ENCODE measurements at regions not wholly inside any gene's neighbourhood (a gene's known extent, or its start where the extent isn't known, plus 50 kb on each side); places are given as distances from the start of the nearest gene placed in this dataset.
"Not testable (repeated sequence)": the region's sequence is repeated elsewhere in the genome, so short reads cannot be mapped to it uniquely, and the experiment has no call there.

DNA sequence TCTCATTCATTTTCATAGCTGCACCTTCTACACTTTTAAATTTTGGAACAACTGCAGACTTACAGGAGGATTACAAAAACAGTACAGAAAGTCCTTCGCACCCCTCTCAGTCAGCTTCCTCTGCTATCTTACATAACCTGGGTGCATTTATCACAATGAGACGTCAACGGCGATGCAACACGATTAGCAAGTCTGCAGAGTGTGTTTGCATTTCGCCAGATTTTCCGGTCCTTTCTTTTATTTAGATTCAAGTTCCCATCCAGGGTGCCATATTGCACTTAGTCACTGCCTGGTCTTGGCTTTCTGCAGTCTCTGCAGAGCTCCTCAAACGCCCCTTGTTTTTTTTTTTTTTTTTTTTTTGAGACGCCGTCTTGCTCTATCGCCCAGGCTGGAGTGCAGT is 85.9 kb downstream of the ASMT start:
- no peak for DNase-seq

DNA sequence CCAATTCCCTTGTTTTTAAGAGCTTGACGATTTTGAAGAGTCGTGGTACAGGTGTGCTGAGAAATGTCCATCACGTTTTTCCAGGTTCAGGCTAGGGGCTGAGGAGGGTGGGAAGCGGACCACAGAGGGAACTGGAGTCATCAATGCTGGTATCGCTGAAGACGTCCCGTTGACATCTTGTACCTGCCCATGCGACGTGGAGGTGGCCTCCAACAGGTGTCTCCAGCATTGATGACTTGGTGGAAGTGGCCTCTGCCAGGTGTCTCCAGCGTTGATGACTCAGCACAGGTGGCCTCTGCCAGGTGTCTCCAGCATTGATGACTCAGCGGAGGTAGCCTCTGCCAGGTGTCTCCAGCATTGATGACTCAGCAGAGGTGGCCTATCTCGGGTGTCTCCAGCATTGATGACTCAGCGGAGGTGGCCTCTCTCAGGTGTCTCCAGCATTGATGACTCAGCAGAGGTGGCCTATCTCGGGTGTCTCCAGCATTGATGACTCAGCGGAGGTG is 86.6 kb downstream of the ASMT start:
- DNase-seq = not testable (repeated sequence)

DNA sequence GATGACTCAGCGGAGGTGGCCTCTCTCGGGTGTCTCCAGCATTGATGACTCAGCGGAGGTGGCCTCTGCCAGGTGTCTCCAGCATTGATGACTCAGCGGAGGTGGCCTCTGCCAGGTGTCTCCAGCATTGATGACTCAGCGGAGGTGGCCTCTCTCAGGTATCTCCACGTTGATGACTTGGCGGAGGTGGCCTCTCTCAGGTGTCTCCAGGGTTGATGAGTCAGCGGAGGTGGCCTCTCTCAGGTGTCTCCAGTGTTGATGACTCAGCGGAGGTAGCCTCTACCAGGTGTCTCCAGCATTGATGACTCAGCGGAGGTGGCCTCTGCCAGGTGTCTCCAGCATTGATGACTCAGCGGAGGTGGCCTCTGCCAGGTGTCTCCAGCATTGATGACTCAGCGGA is 87.3 kb downstream of the ASMT start:
- DNase-seq = not testable (repeated sequence)

DNA sequence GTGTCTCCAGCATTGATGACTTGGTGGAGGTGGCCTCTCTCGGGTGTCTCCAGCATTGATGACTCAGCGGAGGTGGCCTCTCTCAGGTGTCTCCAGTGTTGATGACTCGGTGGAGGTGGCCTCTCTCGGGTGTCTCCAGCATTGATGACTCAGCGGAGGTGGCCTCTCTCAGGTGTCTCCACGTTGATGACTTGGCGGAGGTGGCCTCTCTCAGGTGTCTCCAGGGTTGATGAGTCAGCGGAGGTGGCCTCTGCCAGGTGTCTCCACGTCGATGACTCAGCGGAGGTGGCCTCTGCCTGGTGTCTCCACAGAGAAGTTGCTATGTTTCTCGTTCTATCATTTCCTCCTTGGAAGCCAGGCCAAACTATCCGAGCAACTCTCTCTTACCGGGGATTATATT is 87.7 kb downstream of the ASMT start:
- not testable (repeated sequence) for DNase-seq

DNA sequence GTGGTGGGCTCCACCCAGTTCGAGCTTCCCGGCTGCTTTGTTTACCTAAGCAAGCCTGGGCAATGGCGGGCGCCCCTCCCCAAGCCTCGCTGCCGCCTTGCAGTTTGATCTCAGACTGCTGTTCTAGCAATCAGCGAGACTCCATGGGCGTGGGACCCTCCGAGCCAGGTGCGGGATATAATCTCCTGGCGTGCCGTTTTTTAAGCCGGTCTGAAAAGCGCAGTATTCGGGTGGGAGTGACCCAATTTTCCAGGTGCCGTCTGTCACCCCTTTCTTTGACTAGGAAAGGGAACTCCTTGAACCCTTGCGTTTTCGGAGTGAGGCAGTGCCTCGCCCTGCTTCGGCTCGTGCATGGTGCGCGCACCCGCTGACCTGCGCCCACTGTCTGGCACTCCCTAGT is 94.4 kb downstream of the ASMT start:
- DNase-seq = not testable (repeated sequence)

DNA sequence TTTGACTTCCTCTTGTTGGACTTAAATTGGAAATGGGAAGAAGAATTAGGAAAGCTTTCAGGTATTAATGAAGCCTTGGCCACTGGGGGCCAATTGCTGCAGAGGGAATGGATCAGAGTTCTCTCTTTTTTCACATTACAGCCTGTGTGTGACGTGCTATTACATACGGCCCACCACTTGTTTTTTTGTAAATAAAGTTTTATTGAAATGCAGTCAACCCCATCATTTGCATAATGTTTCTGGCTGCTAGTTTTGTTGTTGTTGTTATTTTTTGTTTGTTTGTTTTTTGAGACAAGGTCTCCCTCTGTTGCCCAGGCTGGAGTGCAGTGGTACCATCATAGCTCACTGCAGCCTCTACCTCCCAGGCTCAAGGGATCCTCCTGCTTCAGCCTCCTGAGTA is 98.4 kb downstream of the ASMT start:
- no peak for DNase-seq

DNA sequence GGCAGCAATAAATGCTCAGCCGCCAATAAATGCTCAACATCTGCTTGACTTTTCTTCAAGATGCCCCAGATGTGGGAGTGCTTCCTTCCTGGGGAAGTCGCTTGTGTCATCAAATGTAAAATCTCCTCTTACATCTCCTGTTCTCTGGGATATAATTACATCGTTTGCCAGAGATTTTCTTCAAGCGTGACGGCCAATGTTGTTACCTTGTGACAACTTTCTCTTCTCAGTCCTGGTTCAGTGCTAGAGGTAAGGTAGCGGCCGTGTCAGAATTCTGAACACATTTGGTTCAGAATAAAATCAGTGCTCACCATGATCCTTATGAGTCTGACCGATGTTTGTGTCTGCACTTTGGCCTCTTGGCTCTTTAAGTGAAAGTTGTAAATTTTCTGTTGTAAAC is 102.5 kb downstream of the ASMT start:
- DNase-seq = no peak

DNA sequence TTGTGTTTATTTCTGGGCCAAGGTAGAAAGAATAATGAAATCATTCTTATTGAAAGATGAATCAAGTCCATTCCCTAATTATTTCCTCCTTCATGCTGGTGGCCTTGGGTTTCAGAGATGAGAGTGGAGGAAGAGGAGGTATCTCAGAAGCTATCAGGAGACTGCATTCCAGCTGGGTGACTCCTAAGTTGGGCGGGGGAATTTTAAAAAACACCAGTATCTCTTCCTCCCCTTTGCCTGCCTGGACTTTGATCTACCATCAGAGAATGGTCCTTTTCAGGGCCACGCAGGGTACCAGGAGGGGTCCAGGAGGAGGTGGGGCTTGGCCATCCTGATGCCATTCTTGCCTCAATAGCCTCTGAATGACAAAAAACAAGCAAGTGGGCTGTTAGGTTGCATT is 104.4 kb downstream of the ASMT start:
- no peak for DNase-seq

DNA sequence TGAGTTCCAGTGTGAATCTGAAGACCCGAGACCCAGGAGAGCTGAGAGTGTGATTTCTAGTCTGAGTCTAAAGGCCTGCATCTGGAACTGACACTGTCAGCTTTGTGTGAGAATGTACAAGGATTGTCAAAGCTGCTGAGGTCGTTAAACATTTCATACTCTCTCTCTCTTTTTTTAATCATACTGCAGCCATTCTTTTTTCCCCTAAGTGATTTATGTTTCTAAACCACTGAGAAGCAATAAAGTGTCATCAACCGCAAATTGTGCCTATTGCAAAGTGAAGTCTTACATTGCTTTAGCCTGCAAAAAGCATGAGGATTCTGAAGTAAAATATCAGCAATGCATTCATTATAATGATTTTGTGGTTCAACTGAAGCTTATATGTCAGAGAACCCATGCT is 106.0 kb downstream of the ASMT start:
- no peak for DNase-seq

DNA sequence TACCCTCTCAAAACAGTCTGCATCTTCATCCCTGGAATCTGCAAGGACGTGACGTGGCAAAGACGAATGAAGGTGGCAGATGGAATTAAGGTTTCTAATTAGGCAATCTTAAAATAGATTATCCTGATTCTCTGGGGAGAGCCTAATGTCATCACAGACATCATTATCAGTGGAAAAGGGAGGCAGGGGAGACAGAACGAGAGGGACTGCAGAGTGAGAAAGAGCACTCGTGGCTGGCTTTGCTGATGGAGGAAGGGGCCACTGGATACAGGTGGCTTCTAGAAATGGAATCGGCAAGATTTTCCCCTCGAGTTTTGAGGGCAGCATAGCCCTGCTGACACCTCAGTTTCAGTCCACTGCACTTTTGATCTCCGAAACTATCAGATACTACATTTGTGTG is 110.6 kb downstream of the ASMT start:
- no peak for DNase-seq

DNA sequence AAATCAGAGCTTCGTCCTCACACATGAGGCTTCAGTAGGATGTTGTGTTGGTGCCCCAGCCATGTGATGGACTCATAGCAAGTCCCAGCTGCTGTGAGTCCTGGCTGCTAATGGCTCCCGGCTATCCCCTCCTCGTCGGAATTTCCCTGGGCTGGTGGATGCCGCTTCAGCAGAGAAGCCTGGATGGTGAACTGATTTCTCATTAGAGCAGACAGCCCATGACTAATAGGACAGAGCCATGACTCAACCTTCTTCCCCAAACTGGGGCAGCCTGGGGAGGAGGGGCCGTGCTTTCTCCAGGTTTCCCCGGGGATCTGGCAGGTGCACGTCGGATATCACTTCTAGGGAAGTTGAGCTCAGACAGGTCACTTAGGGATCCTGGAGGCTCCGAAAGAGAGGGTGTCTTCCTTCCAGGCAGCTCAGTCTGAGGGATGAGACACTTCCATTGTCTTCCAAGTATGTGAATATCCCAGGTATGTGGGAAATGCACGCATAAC is 112.7 kb downstream of the ASMT start:
- no peak for DNase-seq

DNA sequence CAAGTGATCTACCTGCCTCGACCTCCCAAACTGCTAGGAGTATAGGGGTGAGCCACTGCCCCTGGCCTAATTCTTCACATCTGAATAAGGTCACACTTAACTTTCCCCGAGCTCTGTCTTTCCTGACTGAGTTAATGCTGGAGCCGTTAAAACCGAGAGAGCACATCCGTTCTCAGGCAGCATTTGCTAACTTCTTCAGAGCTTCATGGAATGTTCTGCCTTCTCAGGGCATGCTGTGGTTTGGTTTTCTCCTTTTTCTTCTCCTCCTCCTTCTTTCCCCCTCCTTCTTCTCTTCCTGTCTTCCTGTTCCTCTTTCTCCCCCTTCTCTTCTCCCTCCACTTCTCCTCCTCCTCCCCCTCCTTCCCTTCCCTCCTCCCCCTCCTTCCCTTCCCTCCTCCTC is 119.9 kb downstream of the ASMT start:
- no peak for DNase-seq

DNA sequence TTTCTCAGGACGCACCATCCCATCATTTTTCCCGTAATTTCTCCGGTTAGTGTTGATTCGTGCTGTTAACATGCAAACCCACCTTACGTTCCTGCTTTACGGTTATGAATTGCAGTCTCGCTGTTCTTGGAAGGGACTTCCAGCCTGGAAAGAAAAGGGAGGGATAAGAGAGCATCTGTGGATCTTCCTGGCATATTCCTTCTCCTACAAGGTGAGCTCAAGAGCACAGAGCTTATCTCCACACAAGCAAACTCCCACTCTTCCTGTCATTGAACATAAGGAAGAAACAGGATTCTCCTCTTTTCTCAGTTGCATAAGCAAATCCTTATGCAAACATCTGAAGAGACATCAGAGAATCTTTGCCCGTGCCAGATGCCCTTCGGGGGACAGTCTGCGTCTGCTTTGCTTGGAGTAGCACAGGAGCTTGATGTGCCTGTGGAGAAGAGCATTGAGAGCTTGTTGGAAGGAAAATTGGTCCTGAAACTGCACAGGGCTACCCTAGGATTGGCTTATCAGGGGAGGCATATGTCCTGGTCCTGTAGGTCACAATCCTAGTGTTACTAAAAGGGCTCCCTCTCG is 127.0 kb downstream of the ASMT start:
- DNase-seq = no peak

DNA sequence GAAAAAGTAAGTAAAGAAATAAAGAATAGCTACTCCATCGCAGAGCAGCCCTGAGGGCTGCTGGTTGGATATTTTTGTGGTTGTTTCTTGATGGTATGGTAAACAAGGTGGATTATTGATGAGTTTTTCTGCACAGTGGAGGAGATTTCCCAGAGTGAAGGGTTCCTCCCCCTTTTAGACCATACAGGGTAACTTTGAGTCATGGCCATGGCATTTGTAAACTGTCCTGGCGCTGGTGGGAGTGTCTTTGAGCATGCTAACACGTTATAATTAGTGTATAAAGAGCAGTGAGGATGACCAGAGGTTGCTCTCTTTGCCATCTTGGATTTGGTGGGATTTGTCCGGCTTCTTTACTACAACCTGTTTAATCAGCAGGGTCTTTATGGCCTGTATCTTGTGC is 128.2 kb downstream of the ASMT start:
- DNase-seq = no peak

DNA sequence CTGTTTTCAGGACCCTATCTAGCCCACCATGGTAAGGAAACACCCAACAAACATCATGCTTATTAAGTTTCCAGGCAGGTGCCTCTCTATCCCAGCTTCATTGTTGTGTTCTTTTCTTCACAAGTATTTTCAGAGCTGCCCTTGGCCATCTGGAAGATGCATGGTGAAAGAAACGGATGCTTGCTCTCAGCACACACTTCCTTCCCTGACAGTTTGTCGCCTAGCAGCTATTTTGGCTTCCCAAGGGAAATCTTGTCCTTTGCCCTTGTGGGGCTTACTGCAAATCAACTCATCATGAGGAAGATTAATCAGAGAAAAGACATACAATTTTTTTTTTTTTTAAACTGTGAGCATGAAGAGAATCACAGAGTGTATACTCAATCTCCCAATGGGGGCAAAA is 128.8 kb downstream of the ASMT start:
- no peak for DNase-seq

DNA sequence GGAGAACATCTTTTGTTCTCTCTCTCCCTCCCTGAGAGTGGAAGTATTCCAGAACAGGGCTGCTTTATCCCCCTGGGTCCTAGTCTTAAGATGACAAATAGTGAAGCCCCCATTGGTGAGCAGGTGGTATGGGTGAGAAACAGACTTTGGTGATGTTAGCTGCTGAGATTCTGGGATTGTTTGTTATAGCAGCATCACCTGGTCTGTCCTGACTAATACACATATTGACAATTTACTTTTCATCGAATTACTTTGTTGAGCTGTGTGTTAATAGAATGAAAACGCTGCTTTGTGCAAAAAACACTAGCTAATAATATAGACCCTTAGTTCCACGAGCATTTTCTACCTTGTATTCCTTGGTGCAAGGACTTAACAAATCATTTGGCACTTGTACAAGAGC is 133.5 kb downstream of the ASMT start:
- DNase-seq = no peak

DNA sequence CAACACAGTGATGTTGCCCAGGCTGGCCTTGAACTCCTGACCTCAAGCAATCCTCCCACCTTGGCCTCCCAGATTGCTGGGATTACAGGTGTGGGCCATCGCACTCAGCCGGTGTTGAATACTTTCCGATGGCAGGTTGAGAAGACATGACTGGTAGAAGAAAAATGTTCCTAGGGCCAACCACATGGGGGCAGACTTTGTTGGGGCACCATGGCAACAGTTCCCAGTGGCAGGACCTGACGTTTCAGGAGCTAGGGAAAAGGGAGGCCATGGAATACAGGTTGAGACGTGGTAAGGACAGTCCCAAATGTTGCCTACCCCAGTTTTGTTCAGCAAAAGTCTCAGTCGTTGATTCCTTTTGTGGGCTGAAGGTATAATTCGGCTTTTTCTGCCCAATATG is 134.6 kb downstream of the ASMT start:
- no peak for DNase-seq

DNA sequence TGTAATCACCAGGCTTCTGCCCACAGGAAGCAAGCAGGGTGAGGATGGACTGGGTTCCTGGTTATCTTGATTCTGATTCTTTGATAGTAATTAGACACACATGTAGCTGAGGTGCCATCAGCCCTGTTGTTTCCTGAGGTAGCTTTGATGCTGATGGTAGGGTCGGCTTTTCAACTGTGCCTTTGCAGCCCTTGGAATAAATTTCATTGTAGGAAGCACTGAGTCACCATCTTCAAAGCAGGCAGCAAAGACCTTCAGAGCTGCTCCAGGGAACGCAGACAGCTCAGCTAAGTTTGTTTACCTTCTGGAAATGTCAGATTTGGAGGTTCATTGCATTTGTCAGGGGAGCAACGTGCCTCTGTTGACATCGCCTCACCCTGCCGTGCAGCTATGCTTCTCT is 135.4 kb downstream of the ASMT start:
- DNase-seq = no peak

DNA sequence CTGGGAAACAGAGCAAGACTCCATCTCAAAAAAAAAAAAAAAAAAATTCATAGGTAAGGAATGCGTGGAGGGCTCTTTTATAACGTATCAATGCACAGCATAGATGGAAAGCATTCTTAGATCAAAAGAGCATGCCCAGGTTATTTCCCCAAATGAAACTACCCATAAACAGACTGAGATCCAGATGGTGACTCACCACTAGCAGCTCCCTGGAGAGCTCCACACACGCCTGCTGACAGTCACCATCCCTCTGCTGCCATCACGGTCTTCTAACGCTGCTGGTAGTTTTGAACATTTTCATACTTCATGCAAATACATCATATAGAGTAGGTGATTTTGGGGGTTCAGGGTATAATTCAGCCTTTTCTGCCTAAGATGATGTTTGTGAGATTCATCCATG is 136.9 kb downstream of the ASMT start:
- DNase-seq = no peak

DNA sequence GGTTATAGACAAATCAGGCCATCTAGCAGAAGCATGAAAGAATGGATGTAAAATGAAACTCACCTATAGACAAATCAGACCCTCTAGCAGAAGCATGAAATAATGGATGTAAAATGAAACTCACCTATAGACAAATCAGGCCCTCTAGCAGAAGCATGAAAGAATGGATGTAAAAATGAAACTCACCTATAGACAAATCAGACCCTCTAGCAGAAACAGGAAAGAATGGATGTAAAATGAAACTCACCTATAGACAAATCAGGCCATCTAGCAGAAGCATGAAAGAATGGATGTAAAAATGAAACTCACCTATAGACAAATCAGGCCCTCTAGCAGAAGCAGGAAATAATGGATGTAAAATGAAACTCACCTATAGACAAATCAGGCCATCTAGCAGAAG is 137.9 kb downstream of the ASMT start:
- DNase-seq = not testable (repeated sequence)

DNA sequence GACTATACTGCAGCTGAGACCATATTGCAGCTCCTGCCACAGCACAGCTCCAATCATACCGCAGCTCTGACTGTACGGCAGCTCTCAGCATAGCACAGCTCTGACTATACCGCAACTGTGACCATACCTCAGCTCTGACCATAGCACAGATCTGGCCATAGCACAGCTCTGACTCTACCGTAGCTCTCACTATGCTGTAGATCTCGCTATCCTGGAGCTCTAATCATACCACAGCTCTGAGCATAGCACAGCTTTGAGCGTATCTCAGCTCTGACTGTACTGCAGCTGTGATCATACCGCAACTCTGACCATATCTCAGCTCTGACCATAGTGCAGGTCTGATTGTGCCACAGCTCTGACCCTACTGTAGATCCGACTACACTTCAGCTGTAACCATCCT is 139.2 kb downstream of the ASMT start:
- DNase-seq = no peak

DNA sequence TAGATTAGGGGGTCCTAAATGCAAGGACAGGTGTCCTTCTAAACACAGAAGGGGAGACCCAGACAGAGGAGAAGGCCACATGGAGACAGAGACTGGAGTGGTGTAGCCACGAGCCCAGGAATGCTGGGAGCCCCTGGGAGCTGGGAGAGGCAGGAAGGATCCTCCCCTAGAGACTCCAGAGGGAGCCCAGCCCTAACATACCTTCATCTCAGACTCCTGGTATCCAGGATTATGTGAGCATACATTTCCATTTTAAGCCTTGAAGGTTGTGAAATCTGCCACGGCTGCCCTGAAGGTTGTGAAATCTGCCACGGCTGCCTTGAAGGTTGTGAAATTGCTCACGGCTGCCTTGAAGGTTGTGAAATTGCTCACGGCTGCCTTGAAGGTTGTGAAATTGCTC is 148.4 kb downstream of the ASMT start:
- no peak for DNase-seq

DNA sequence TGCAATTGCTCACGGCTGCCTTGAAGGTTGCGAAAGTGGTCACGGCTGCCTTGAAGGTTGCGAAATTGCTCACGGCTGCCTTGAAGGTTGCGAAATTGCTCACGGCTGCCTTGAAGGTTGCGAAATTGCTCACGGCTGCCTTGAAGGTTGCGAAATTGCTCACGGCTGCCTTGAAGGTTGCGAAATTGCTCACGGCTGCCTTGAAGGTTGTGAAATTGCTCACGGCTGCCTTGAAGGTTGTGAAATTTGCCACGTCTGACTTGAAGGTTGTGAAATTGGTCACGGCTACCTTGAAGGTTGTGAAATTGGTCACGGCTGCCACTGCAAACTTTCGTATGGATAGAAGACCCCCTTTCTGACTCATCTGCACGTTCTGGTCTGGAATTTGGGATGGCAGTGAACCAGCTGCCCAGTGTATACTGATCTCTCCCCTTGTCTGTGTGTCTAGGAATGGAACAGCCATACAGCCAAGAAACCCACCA is 150.1 kb downstream of the ASMT start:
- not testable (repeated sequence) for DNase-seq

DNA sequence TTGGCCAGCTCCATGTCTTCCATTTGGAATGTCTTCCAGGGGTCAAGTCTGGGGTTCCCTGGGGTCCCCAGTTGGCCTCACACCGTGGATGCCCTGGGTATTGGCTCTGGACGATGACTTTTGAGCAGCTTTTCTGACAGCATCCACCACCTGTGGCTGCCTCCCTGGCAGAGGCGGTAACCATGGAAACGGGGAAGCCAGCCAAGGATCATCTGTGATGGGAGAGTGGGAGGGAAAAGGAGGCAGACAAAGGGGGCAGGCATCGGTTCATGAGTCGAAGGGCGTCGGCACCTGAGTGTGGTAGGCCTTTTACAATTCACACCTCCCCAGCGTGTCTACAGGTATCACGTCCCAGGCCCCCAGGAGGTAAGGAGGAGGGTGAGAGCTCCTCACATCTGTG is 152.2 kb downstream of the ASMT start:
- DNase-seq = peak; percentile 81

DNA sequence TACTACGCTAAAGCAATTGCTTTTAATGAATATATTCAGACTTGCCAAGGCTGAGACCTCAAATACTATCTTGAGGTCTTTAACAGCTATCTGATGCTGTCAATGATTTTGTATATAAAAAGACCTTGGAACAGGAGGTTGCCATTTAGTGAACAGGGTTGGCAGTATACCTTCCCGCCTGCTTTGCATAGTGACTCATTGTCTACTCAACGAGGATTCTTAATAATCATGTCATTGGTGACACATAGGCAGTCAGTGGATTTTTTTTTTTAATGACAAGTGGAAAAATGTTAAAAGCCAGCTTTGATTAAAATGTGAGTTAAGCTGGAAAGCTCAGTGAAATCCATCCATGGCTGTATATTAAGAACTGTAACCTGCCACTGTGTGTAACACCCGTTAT is 164.0 kb downstream of the ASMT start:
- DNase-seq = no peak

Data from NCI-H345 (cell line).